GM21515 (cell line): ENCODE measurements at regions not wholly inside any gene's neighbourhood (a gene's known extent, or its start where the extent isn't known, plus 50 kb on each side); places are given as distances from the start of the nearest gene placed in this dataset.
"Not testable (repeated sequence)": the region's sequence is repeated elsewhere in the genome, so short reads cannot be mapped to it uniquely, and the experiment has no call there.

Experiments used
- ATAC-seq: cut with Tn5 transposase; IDR thresholded peaks from one replicate; pipeline ENCODE4 v1.9.1; 2021; ENCODE audit not compliant: unreplicated experiment

DNA sequence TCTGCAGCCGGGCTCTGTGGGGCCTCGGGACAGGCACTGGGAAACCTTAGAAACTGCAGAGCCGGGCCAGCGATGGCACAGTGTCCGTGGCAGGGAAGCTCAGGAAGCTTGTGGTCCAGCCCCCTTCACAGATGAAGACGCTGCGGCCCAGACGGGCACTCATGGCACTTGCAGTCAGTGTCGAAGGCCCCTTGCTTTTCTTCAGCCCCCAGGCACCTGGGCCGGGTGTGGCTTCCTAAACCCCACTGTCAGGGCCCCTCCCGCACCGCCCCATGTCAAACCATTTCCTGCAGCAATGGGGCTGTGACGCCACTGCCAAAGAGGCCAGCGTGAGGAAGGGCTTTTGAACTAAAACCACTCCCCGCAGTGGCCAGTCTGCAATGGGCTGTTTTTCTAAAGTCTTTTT lies 164.0 kb downstream of the LAT start:
- ATAC-seq = no peak

DNA sequence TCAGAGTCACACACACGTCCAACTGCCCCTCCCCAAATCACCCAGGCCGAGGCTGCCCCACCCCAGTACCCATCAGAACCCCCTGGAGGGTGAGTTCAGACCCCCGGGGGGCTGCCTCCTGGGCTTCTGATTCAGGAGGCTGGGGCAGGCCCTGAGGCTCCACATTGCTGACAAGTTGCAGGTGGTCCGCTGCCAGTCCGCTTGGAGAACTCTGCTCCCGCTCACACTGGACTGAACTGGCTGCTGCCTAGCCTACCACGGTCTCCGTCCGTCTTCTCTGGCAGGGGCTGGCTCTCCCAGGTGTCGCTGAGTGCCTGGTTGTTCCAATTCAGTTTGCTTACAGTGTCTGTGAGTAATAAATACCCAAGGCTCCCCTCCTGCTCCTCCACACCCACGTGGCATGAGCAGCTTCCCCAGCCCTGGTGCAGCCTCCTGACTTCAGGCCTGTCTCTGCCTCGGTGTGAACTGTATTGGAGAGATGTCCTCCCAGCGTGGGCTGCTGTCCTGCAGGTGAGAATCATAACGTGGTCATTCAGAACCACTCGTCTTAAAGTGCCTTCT lies 163.4 kb downstream of the LAT start:
- ATAC-seq = no peak

DNA sequence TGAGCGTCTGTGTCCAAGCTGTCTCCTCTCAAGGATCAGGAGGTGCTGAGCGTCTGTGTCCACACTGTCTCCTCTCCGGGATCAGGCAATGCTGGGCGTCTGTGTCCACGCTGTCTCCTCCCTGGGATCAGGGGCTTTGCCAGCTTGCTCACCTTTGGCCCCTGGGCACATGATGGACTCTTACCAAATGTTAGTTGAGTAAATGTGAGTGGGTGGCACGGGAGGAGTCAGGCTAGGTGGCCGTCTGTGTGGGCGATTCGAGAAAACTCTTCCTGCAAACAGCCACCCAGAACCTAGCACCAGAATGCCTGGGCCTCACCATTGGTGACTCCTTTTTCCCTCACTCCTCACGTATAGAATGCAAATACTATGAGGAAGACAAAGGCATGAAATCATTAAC lies 162.9 kb downstream of the LAT start:
- ATAC-seq = not testable (repeated sequence)

DNA sequence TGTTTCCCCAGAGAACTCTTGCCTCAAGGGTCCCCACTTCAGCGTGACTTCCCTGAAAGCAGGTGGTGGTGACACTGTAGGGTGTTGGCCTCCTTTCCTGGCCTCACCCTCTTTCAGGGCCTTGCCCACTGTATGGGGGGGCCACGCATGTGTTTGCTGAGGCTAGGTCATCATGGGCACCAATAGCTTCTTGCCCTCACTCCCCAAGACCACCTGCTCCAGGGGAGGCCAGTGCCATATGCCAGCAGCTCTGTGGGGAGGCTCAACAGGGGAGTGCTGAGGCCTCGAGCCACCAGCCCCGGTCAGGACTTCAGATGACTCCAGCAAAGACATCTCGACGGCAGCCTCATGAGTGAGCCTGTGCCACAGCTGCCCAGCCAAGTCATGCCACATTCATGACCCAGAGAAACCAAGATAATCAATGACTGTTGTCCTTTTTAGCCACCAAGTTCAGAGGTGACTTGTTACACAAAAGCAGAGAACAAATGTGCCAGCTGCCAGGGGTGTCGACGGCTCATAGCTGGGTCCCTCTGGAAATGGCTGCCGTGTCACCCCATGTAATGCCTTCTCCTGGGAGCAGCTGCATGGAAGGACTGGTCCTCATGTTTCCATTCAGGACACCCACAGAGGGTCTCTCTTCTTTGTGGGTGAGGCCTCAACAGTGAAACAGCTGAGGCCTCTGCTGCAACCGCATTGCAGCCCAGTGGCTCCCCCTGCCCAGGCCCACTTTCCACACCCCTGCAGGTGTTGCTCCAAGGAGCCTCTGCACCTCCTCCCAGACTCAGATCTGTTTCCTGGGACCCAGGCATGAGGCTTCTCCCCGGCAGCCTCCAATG lies 162.2 kb downstream of the LAT start:
- ATAC-seq = not testable (repeated sequence)

DNA sequence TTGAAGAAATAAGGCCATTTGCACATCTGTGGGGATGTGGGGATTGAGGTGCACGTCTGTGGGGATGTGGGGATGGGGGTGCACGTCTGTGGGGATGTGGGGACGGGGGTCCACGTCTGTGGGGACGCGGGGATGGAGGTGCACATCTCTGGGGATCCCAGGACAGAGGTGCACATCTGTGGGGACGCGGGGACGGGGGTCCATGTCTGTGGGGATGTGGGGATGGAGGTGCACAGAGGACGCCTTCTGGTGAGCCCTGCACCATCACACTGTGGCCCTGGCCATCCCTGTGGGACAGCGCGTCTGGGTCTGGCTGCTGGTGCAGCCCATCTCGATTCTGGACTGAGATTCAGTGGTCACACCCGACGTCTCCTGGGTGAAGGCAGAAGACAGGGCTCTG lies 161.4 kb downstream of the LAT start:
- ATAC-seq = no peak

DNA sequence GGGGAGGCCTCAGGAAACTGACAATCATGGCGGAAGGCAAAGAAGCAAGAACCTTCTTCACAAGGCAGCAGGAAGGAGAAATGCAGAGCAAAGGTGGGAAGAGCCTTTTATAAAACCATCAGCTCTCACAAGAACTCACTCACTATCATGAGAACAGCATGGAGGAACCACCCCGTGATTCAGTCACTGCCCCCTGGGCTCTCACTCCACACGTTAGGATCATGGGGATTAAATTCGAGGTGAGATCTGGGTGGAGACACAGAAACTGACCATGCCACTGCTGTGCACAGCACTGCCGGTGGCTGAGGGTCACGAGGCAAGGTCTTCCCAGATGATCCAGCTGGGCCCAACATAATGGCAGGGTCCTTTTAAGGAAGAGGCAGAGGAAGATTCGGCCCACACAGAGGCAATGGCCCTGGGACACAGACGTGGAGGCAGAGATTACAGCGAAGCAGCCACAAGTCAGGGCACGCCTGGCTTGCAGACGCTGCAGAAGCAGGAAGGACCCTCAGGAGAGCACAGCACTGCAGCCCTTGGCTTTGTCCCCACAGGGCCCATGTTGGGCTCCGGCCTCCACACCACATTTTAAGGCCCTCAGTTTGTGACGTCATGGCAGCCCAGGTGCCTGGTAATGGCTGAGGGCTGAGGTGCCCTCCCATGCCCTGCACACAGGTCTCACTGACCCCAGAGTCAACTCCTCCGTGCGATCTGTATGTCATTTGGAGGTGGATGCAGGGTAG lies 160.8 kb downstream of the LAT start:
- not testable (repeated sequence) for ATAC-seq

DNA sequence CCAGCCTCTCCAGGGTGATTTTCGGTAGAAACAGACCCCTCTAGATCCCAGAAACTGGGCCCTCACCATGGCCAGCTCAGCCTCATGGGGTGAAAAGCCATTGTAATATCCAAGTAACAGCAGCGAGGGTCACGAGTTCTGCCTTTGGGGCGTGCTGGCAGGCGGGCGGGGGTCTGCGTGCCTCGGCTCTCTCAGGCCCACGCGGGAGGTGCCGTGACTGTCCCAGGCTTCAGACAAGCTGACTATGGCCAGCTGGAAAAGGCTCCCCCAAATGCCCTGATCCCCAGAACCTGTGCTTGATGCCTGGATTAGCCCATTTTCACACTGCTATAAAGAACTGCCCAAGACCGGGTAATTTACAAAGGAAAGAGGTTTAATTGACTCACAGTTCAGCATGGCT lies 160.2 kb downstream of the LAT start:
- not testable (repeated sequence) for ATAC-seq

DNA sequence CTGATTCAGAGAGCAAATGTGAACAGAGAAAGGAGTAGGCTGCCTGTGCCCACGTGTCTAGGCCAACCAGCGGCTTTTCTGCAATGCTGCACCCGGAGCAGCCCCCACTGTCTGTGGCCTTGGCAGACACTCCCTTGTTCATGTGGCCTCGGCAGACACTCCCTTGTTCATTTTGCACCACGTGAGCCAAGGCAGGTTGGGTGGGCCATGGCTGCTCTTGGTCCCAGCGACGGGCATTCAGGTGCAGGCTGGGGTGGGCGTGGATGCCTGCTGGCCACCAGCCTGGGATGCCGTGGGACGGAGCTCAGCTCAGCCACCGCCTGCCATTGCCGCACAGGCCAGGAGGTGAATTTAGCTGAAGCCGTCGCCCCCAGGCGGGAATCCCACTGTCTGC lies 159.8 kb downstream of the LAT start:
- not testable (repeated sequence) for ATAC-seq

DNA sequence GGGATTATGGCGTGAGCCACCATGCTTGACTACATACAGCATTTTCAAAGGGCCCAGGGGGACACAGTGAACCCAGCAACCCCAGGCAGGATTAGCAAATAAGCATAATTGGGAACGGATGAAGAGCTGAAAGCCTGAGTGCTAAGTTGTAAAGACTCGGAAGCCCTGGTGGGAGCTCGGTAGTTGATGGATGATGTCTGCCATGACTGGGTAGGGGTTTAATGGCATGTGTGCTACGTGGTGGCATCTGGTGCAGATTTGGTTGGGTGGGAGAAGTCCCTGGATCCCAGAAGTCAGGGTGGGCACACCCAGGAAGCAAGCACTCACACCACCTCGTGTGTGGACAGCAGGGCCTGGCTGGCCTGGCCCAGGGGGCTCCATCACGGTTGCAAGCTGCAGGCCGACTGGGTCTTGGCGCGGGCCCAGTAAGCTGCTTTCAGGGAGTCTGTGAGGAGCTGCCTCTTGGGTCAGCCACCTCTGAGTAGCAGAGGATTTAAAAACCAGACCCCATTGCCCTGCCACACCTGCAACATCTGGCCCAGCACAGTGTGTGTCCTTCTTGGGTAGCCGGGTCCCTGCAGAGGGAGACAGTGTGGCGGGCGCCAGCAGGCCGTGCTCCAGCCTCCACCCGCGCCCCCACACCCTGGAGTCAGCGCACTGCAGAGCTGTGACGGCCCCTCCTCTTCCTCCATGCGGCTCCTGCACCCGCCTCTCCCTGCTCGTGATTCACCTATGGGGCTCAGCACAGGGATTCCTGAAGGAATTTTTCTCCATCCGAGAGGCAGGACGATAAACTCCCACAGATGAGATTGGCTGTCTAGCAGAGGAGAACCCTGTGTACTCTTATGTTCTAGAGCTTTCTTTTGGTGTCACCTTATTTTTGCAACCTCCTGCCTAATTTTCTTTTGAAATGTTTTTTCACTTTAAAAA lies 159.2 kb downstream of the LAT start:
- ATAC-seq = not testable (repeated sequence)

DNA sequence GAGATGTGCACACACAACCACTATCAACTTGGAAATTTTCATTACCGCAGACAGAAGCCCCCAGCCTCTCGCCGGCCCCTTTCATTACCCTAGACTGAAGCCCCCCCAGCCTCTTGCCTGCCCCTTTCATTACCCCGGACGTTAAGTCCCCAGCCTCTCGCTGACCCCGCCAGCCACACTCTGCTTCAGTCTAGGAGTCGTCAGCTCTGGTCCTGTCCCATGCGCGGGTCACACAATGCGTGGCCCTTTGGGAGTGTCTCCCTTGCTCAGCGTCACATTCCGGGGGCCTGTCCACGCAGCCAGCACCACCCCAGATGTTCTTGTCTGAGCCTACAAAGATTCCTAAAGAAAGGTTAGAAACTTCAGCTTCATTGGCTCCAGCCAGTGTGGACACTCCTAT lies 157.7 kb downstream of the LAT start:
- ATAC-seq = not testable (repeated sequence)

DNA sequence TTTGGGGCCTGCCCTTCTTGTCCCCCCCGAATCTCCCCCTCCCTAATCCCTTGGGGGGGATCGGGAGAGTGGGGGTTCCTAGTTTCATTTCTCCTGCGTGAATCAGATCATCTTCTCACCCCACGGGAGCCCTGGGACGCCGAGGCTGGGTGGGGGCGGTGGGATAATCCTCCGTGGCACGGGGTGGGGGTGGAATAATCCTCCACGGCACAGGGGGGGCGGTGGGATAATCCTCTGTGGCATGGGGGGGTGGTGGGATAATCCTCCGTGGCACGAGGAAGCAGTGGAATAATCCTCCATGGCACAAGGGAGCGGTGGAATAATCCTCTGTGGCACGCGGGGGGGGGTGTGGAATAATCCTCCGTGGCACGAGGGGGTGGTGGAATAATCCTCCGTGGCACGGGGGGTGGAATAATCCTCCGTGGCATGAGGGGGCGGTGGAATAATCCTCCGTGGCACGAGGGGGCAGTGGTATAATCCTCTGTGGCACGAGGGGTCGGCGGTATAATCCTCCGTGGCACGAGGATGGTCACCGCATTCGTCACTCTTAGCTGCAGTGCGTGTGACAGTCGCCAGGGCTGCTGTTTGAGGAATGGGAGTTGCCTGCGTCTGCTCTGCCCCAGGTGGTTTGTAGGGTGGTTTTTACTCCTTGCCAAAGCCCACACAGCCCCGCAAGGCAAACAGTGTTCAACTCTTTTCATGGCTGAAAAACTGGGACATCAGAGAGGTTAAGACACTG lies 156.9 kb downstream of the LAT start:
- ATAC-seq = no peak

DNA sequence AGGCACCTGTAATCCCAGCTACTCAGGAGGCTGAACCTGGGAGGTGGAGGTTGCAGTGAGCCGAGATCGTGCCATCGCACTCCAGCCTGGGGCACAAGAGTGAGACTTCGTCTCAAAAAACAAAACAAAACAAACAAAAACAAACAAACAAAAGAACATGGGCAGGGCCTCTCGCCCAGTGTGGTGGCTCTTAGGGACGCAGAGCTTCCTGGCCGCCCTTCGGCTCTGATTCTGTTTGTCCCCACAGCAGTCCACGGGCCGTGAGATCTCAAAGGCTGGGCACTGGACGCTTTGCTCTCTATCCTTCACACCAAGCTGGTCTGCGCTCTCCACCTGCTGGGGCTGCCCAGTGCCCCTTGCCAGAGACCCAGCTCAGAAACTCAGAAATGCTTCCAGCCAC lies 156.3 kb downstream of the LAT start:
- not testable (repeated sequence) for ATAC-seq

DNA sequence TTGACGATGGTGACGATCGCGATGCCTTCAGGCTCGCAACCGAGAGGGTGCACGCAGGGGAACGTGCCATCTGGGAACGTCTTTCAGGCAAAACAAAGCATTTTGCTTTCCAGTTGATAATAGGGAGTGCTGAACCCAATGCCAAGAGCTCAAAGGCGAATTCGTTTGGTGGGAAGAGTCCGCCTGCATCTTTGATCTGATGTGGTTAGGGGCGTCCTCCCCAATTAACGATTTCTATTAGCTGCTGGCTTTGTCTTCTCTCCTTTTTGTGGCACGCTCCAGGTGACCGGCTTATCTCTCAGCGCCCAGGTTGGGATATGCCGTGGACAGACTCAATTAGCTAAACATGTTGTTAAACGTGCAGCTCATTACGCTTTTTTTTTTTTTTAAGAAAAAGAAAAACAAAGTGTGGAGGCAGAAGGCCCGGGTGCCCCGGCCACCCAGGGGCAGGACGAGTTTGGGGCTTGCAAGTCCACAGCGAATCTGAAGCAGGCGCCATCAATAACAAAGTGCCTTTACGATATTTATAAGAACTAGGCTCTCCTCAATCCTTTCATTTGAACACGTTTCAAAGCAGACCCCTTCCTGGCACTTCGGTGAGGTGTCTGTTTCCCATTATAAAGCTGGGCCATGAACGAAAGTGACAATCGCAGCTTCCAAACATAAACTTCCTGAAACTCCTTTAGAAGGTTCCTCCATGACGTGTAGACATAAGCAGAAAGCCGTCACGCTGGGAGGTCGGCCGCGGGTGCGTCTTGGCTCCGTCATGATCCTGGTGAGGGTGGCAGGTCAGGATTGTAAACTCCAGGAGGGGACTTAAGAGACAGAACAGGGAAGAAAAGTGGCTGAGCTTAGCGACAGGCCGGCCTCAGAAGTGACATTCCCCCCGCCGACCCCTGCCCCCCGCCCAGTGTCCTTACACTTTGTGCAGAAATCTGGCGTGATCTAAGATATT lies 155.3 kb downstream of the LAT start:
- ATAC-seq = not testable (repeated sequence)

DNA sequence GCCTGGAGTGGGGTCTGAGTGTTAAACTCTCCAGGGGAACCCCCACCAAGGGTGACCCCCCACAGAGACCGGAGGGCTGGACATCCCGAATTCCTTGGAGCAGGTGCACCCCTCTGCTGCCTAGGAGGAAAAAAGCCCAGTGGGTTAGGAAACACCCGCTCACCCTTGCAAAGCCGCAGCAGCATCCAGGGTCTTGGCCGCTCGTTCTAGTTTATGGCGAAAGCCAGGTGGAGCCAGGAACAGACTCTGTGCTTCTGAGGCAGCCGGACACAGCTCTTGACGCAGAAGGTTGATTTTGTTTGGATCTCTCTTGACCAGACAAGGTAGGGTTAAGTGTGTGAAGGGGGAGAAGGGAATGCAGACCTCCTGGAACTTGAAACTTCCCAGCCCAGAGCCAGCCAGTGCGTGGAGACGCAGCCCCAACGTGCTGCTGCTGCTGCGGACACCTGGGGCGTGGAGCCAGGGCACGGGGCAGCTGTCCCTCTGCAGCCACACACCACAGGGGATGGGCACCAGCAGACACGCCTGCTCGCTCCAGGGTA lies 154.5 kb downstream of the LAT start:
- no peak for ATAC-seq

DNA sequence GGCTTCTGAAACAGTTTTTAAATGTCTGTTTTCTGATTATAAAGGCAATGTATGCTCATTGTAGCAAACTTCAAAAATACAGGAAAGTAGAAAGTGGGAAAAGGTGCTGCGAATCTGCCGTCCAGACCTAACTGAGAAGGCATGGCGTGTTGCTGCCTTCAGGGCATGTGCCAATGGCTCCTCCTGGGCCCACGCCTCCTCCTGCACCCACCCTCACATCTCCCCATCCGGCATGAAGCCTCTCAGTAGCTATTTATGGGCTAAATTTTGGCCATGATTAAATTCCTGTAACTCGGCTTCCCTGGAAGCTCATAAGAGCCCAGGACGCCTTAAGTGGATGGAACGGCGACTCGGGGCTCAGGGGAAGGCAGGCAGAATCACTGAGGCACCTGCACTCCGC lies 153.8 kb downstream of the LAT start:
- not testable (repeated sequence) for ATAC-seq

DNA sequence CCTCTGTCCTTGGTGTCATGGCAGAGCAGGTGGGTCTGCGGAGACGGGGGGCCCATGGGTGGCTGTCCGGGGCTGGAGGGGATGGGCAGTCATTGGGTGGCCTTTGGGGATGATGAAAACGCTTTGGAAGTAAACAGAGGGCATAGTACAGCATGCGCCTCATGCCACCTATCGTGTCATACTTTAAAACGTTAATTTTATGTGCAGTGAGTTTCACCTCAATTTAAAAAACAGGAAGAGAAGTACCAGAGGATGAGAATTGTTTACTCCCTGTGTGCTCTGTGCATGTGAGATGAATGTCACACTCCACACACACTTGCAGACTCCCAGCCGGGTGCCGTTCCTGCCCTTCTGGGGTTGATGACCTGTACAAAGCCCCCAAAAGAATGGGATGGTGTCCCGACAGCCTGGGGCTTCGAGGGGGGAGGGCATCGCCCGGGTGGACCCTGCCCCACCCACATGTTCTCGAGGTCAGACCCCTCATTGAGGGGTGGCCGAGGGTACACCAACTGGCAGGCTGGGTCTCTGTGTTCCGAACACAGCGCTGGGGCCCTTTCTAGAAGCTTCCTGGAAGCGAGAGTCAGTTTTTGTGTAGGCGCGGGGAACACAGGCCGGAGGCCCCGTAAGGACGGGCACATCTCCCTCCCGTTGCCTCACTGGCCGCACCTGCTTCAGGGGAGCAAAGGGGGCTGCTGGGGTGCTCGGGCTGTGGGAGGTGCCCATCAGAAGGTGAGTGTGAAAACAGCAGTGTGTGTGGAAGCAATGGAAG lies 153.2 kb downstream of the LAT start:
- ATAC-seq = not testable (repeated sequence)

DNA sequence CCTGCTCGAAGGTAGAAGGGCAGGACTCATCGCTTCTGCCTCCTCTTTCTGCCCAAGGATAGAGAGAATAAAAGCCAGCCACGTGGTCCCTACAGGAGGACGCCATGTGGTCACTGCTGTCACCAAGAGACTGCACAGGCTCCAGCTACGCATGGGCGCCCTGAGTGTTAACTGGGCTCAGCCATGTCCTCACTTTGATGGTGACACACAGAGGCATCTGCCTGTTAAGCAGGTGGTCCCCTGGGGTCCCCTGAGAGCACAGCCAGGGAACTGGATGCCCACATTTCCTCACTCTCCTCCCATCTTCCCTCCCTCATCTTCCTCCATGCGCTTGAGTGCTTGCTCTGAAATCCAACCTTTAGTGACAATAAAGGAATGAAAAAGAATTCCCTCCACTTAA lies 152.6 kb downstream of the LAT start:
- not testable (repeated sequence) for ATAC-seq

DNA sequence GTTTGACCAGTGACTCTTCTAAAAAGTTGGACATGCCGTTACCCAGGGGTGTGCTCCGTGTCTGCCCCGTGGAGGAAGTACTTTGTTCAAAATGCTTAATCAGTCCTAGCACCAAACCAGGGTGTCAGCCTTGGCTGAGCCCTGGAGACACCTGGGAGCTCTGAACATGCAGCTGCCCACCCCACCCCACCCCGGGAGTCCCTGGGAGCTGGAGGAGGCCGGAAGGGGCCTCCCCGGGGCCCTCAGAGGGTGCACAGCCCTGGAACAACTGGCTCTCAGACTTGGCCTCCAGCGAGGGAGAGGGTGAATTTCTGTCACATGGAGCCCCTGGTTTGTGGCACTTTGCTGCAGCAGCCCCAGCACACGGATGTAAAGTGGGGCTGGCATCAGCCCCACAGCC lies 152.1 kb downstream of the LAT start:
- not testable (repeated sequence) for ATAC-seq
